HAP-1 (cell line): ENCODE measurements at regions not wholly inside any gene's neighbourhood (a gene's known extent, or its start where the extent isn't known, plus 50 kb on each side); places are given as distances from the start of the nearest gene placed in this dataset.

Source experiments
- DNase-seq, 2 experiments: peaks; one replicate each; pipeline ENCODE4 v3.0.0-alpha.2; 2016 to 2020; ENCODE audit warnings: low spot score in 2 of 2
- H3K27me3 ChIP-seq: fragments of 250-450 bp; sonication (Bioruptor Pico); 2 replicates; pipeline ENCODE4 v1.5.1; 2020; ENCODE audit warnings: low read depth, mild to moderate bottlenecking, moderate library complexity
- H3K36me3 ChIP-seq: fragments of 250-450 bp; sonication (Bioruptor Pico); replicated peaks from 2 replicates; pipeline ENCODE4 v1.5.1; 2020; ENCODE audit warnings: mild to moderate bottlenecking
- H3K4me1 ChIP-seq: fragments of 250-450 bp; sonication (Bioruptor Pico); 2 replicates; pipeline ENCODE4 v1.5.1; 2020; ENCODE audit warnings: mild to moderate bottlenecking
- H3K4me3 ChIP-seq: fragments of 250-450 bp; sonication (Bioruptor Pico); 2 replicates; pipeline ENCODE4 v1.5.1; 2020; ENCODE audit warnings: mild to moderate bottlenecking, moderate library complexity
- H3K9me3 ChIP-seq: fragments of 250-450 bp; sonication (Bioruptor Pico); 2 replicates; pipeline ENCODE4 v1.5.1; 2020; ENCODE audit warnings: mild to moderate bottlenecking, moderate library complexity
- in situ Hi-C: fragments of 300-500 bp; cut with MboI; formaldehyde crosslinking; loops from 3 replicates; pipeline ENCODE4 v1.14.3; 2020; ENCODE audit warnings: low sequenced_read_pairs, inconsistent platforms, mixed read lengths

GRCh38 chr14:41389355-41389754, 217.3 kb upstream of the LRFN5 start:
- no peaks in the 10 kb centered on the region for H3K9me3 ChIP-seq
- no peak overlapping the region for H3K4me3 ChIP-seq
- in situ Hi-C loops: no loop called here
- no peaks in the 10 kb centered on the region for H3K4me1 ChIP-seq
- H3K36me3 ChIP-seq: no peaks in the 10 kb centered on the region
- no peaks in the 10 kb centered on the region for H3K27me3 ChIP-seq
- no peak for DNase-seq

GRCh38 chr14:41385797-41386196, 220.9 kb upstream of the LRFN5 start:
- no peak for DNase-seq
- in situ Hi-C loops: no loop called here
- H3K27me3 ChIP-seq: no peaks in the 10 kb centered on the region

GRCh38 chr14:41380017-41380416, 226.7 kb upstream of the LRFN5 start:
- no peaks in the 10 kb centered on the region for H3K9me3 ChIP-seq
- no peaks in the 10 kb centered on the region for H3K27me3 ChIP-seq
- in situ Hi-C loops: no loop called here
- no peak overlapping the region for H3K4me3 ChIP-seq
- no peak for DNase-seq
- H3K36me3 ChIP-seq: no peaks in the 10 kb centered on the region
- no peaks in the 10 kb centered on the region for H3K4me1 ChIP-seq

More at GRCh38 chr14:41385797-41386196, 220.9 kb upstream of the LRFN5 start:
- Histone ChIP-seq H3K4me1 (no peaks in the 10 kb centered on the region), H3K36me3 (no peaks in the 10 kb centered on the region), H3K4me3 (no peak overlapping the region), H3K9me3 (no peaks in the 10 kb centered on the region)

GRCh38 chr14:41378526-41378925, 228.2 kb upstream of the LRFN5 start:
- Histone ChIP-seq H3K36me3 (no peaks in the 10 kb centered on the region), H3K9me3 (no peaks in the 10 kb centered on the region), H3K4me1 (no peaks in the 10 kb centered on the region), H3K4me3 (no peak overlapping the region), H3K27me3 (no peaks in the 10 kb centered on the region)
- DNase-seq: no peak
- in situ Hi-C loops: no loop called here

- Histone ChIP-seq H3K27me3 (no peaks in the 10 kb centered on the region), H3K9me3 (no peaks in the 10 kb centered on the region), H3K4me1 (no peaks in the 10 kb centered on the region), H3K36me3 (no peaks in the 10 kb centered on the region), H3K4me3 (no peak overlapping the region)
- DNase-seq: no peak
- in situ Hi-C loops: no loop called here
Measured at GRCh38 chr14:41377932-41378331, 228.7 kb upstream of the LRFN5 start.

GRCh38 chr14:41374092-41374491, 232.6 kb upstream of the LRFN5 start:
- no peaks in the 10 kb centered on the region for H3K9me3 ChIP-seq
- no peak for DNase-seq
- no peak overlapping the region for H3K4me3 ChIP-seq
- H3K36me3 ChIP-seq: no peaks in the 10 kb centered on the region
- in situ Hi-C loops: no loop called here
- no peaks in the 10 kb centered on the region for H3K27me3 ChIP-seq
- H3K4me1 ChIP-seq: no peaks in the 10 kb centered on the region

GRCh38 chr14:41362139-41362538, 244.5 kb upstream of the LRFN5 start:
- H3K9me3 ChIP-seq: no peaks in the 10 kb centered on the region
- H3K36me3 ChIP-seq: no peaks in the 10 kb centered on the region
- H3K4me1 ChIP-seq: no peaks in the 10 kb centered on the region
- in situ Hi-C loops: no loop called here
- H3K4me3 ChIP-seq: no peak overlapping the region
- DNase-seq: no peak
- H3K27me3 ChIP-seq: no peaks in the 10 kb centered on the region

- Histone ChIP-seq H3K4me1 (no peaks in the 10 kb centered on the region), H3K9me3 (no peaks in the 10 kb centered on the region), H3K4me3 (no peak overlapping the region), H3K36me3 (no peaks in the 10 kb centered on the region), H3K27me3 (no peaks in the 10 kb centered on the region)
- in situ Hi-C loops: no loop called here
- no peak for DNase-seq
Measured at GRCh38 chr14:41360126-41360525, 246.6 kb upstream of the LRFN5 start.

GRCh38 chr14:41355866-41356265, 250.8 kb upstream of the LRFN5 start:
- H3K36me3 ChIP-seq: no peaks in the 10 kb centered on the region
- no peaks in the 10 kb centered on the region for H3K9me3 ChIP-seq
- in situ Hi-C loops: no loop called here
- H3K4me1 ChIP-seq: no peaks in the 10 kb centered on the region
- no peak for DNase-seq
- no peak overlapping the region for H3K4me3 ChIP-seq
- no peaks in the 10 kb centered on the region for H3K27me3 ChIP-seq

- H3K9me3 ChIP-seq: no peaks in the 10 kb centered on the region
- in situ Hi-C loops: no loop called here
- no peaks in the 10 kb centered on the region for H3K4me1 ChIP-seq
- DNase-seq: no peak
- H3K36me3 ChIP-seq: no peaks in the 10 kb centered on the region
- H3K27me3 ChIP-seq: no peaks in the 10 kb centered on the region
- H3K4me3 ChIP-seq: no peak overlapping the region
Measured at GRCh38 chr14:41350476-41350875, 256.2 kb upstream of the LRFN5 start.

GRCh38 chr14:41349289-41349910, 257.3 kb upstream of the LRFN5 start:
- no peaks in the 10 kb centered on the region for H3K4me1 ChIP-seq
- no peaks in the 10 kb centered on the region for H3K27me3 ChIP-seq
- no peaks in the 10 kb centered on the region for H3K9me3 ChIP-seq
- no peaks in the 10 kb centered on the region for H3K36me3 ChIP-seq
- in situ Hi-C loops: no loop called here
- H3K4me3 ChIP-seq: no peak overlapping the region
- DNase-seq: no peak

GRCh38 chr14:41343857-41344256, 262.8 kb upstream of the LRFN5 start:
- Histone ChIP-seq H3K4me1 (no peaks in the 10 kb centered on the region), H3K4me3 (no peak overlapping the region), H3K27me3 (no peaks in the 10 kb centered on the region), H3K9me3 (no peaks in the 10 kb centered on the region), H3K36me3 (no peaks in the 10 kb centered on the region)
- DNase-seq: no peak
- in situ Hi-C loops: no loop called here

- Histone ChIP-seq H3K27me3 (no peaks in the 10 kb centered on the region), H3K4me3 (no peak overlapping the region), H3K36me3 (no peaks in the 10 kb centered on the region), H3K4me1 (no peaks in the 10 kb centered on the region), H3K9me3 (no peaks in the 10 kb centered on the region)
- DNase-seq: no peak
- in situ Hi-C loops: no loop called here
Measured at GRCh38 chr14:41313196-41313595, 293.5 kb upstream of the LRFN5 start.

- Histone ChIP-seq H3K27me3 (no peaks in the 10 kb centered on the region), H3K36me3 (no peaks in the 10 kb centered on the region), H3K9me3 (no peaks in the 10 kb centered on the region), H3K4me3 (no peak overlapping the region), H3K4me1 (no peaks in the 10 kb centered on the region)
- no peak for DNase-seq
- in situ Hi-C loops: no loop called here
Measured at GRCh38 chr14:41303506-41303905, 303.2 kb upstream of the LRFN5 start.

- H3K27me3 ChIP-seq: no peaks in the 10 kb centered on the region
- H3K36me3 ChIP-seq: no peaks in the 10 kb centered on the region
- DNase-seq: no peak
- no peaks in the 10 kb centered on the region for H3K4me1 ChIP-seq
- no peaks in the 10 kb centered on the region for H3K9me3 ChIP-seq
- in situ Hi-C loops: no loop called here
- no peak overlapping the region for H3K4me3 ChIP-seq
Measured at GRCh38 chr14:41302776-41303175, 303.9 kb upstream of the LRFN5 start.
